ENCODE measurements at regions not wholly inside any gene's neighbourhood (a gene's known extent, or its start where the extent isn't known, plus 50 kb on each side); places are given as distances from the start of the nearest gene placed in this dataset.

GRCh38 chr7:108875139-108875538 is 305.5 kb downstream of the DNAJB9 start:
- TF ChIP-seq CTCF (IDR thresholded peaks at IDR 0.05), result no peak
- TF ChIP-seq POLR2A (IDR thresholded peaks at IDR 0.05), result no peak
